NT2/D1 (cell line): ENCODE measurements at regions not wholly inside any gene's neighbourhood (a gene's known extent, or its start where the extent isn't known, plus 50 kb on each side); places are given as distances from the start of the nearest gene placed in this dataset.

Experiments
- SUZ12 ChIP-seq: IDR thresholded peaks from 2 replicates; pipeline ENCODE4 v1.6.1; 2011; ENCODE audit not compliant: insufficient read length, insufficient read depth; ENCODE audit errors: extremely low read depth
- YY1 ChIP-seq: IDR thresholded peaks from 2 replicates; pipeline ENCODE4 v1.6.1; 2011; ENCODE audit not compliant: insufficient read length, insufficient read depth
- ZNF274 ChIP-seq: IDR thresholded peaks from 2 replicates; pipeline ENCODE4 v1.6.1; 2011; ENCODE audit warnings: mild to moderate bottlenecking, low read depth, low read length

GRCh38 chr20:60599381-60599780 is 641.2 kb downstream of the CDH26 start:
- TF ChIP-seq YY1, result no peak
- no peak for TF ChIP-seq ZNF274
- TF ChIP-seq SUZ12, result no peak
